Stimulated activated CD4-positive, alpha-beta T cell treated with anti-CD3 and anti-CD28 coated beads, Interleukin-15, amount 100 ng/mL, for 24 hours (primary cell): ENCODE measurements at regions not wholly inside any gene's neighbourhood (a gene's known extent, or its start where the extent isn't known, plus 50 kb on each side); places are given as distances from the start of the nearest gene placed in this dataset.

Source experiments
- DNase-seq: peaks from one replicate; pipeline ENCODE4 v3.0.0-alpha.2; 2020

DNA sequence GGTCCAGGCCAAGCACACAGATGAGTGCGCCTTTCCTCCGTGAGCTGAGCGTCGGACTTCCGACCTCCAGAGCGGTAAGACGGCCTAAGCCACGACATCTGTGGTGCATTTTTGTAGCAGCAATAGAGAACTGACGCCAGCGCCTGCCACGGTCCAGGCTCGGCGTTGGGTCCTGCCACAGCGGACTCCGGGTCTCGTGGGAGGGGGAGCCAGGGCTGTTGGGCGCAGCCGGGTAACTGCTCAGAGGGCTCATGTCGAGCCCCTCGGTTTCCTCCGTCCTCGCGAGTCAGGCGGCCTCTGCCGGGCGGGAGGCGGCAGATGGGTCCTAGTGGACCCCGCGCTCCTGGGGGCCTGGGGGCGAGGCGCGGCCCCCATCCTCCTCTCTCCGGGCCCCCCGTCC lies 216.1 kb downstream of the QKI start:
- no peak for DNase-seq

DNA sequence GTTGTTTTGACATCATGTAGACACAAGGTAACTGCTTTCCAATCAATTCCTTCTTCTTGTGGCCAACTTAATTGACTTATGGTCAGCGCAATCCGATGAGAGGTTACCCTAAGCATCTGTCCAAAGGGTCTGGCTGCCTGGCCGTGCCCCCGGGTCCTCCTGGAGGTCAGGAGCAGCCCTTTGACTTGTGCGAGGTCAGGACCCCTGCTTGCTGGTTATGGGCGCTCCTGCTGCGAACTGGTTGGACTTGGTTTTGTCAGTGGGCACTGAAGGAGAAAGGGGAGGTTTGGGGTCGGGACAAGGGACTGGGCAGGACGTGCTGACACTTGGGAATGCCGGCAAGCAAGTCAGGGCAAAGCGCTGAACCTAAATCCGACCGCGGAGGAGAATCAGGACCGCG lies 215.6 kb downstream of the QKI start:
- DNase-seq: no peak
